ENCODE measurements at regions not wholly inside any gene's neighbourhood (a gene's known extent, or its start where the extent isn't known, plus 50 kb on each side); places are given as distances from the start of the nearest gene placed in this dataset.

DNA sequence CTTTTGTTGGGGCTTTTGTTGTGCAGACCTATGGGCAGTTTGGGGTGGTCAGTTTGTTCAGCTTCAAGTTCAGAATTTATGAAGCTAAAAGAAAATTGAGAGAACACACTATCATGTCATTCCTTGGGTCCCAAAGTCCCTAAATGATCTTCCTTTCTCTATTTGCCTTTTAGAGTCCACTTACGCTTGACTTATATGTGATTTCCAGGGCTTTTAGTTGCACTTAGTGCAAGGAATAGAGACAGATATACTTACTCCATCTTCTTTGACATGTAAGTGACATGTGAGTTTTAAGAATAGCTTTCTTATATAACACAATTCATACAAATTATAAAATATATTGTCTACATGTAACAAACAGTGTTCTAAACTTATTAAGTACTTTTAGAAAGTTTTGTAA lies 660.1 kb upstream of the SLITRK1 start:
- TF ChIP-seq CTCF (conservative IDR thresholded peaks at IDR 0.05) (no peak), EZH2 (IDR thresholded peaks at IDR 0.05; ENCODE audit: low read depth) (no peak)

Data from PC-9 (cell line).